MM.1S (cell line): ENCODE measurements at regions not wholly inside any gene's neighbourhood (a gene's known extent, or its start where the extent isn't known, plus 50 kb on each side); places are given as distances from the start of the nearest gene placed in this dataset.

Experiments
- DNase-seq: peaks from one replicate; pipeline ENCODE4 v3.0.0-alpha.2; 2015
- H2AFZ ChIP-seq: fragments of 300-600 bp; sonication (generic); 2 replicates; pipeline ENCODE4 v1.6.0; 2016; ENCODE audit warnings: antibody characterized with exemption, low read length
- H3F3A ChIP-seq: fragments of 300-600 bp; sonication (generic); 2 replicates; pipeline ENCODE4 v1.6.1; 2016; ENCODE audit warnings: mild to moderate bottlenecking, antibody characterized with exemption, low read length, moderate library complexity, mixed read lengths; ENCODE audit not compliant: insufficient read depth
- H3K27ac ChIP-seq: fragments of 300-600 bp; sonication (generic); 2 replicates; pipeline ENCODE4 v1.5.1; 2016; ENCODE audit warnings: mild to moderate bottlenecking, low read length
- H3K27me3 ChIP-seq: fragments of 300-600 bp; sonication (generic); replicated peaks from 2 replicates; pipeline ENCODE4 v1.6.0; 2016; ENCODE audit warnings: low read length; ENCODE audit not compliant: insufficient read depth
- H3K36me3 ChIP-seq: fragments of 300-600 bp; sonication (generic); replicated peaks from 2 replicates; pipeline ENCODE4 v1.6.1; 2016; ENCODE audit warnings: mild to moderate bottlenecking, low read length, mixed read lengths; ENCODE audit not compliant: insufficient read depth
- H3K4me1 ChIP-seq: fragments of 300-600 bp; sonication (generic); 2 replicates; pipeline ENCODE4 v1.6.1; 2016; ENCODE audit warnings: low read length, mixed read lengths
- H3K4me2 ChIP-seq: fragments of 300-600 bp; sonication (generic); 2 replicates; pipeline ENCODE4 v1.6.0; 2016; ENCODE audit warnings: low read depth, low read length
- H3K4me3 ChIP-seq: fragments of 300-600 bp; sonication (generic); 2 replicates; pipeline ENCODE4 v1.5.1; 2016; ENCODE audit warnings: low read length, mixed read lengths
- H3K79me2 ChIP-seq: fragments of 300-600 bp; sonication (generic); 2 replicates; pipeline ENCODE4 v1.6.1; 2016; ENCODE audit warnings: mixed run types, low read length, mixed read lengths
- H3K9ac ChIP-seq: fragments of 300-600 bp; sonication (generic); 2 replicates; pipeline ENCODE4 v1.6.1; 2016; ENCODE audit warnings: low read length, mixed read lengths
- H3K9me2 ChIP-seq: fragments of 300-600 bp; sonication (generic); replicated peaks from 2 replicates; pipeline ENCODE4 v1.6.1; 2016; ENCODE audit warnings: mild to moderate bottlenecking, low read length, mixed read lengths; ENCODE audit not compliant: insufficient read depth
- H3K9me3 ChIP-seq: fragments of 300-600 bp; sonication (generic); replicated peaks from 2 replicates; pipeline ENCODE4 v1.6.1; 2016; ENCODE audit warnings: mild to moderate bottlenecking, low read length, mixed read lengths; ENCODE audit not compliant: insufficient read depth
- H4K20me1 ChIP-seq: fragments of 300-600 bp; sonication (generic); 2 replicates; pipeline ENCODE4 v1.6.1; 2016; ENCODE audit warnings: mild to moderate bottlenecking, low read length, moderate library complexity, mixed read lengths; ENCODE audit not compliant: insufficient read depth
- EZH2 ChIP-seq: fragments of 300-600 bp; sonication (generic); optimal IDR thresholded peaks from 2 replicates; pipeline ENCODE3; 2017; ENCODE audit warnings: low read depth, mild to moderate bottlenecking, antibody characterized with exemption, low read length, mixed read lengths
- EZH2phosphoT487 ChIP-seq: fragments of 300-600 bp; sonication (generic); IDR thresholded peaks from 2 replicates; pipeline ENCODE4 v1.6.1; 2018; ENCODE audit warnings: antibody characterized with exemption, low read length
- TF ChIP-seq, protein P1 (sequence below): fragments of 300-600 bp; sonication (generic); IDR thresholded peaks from 2 replicates; pipeline ENCODE4 v1.5.1; 2016; ENCODE audit warnings: antibody characterized with exemption, low read length, mixed read lengths

DNA sequence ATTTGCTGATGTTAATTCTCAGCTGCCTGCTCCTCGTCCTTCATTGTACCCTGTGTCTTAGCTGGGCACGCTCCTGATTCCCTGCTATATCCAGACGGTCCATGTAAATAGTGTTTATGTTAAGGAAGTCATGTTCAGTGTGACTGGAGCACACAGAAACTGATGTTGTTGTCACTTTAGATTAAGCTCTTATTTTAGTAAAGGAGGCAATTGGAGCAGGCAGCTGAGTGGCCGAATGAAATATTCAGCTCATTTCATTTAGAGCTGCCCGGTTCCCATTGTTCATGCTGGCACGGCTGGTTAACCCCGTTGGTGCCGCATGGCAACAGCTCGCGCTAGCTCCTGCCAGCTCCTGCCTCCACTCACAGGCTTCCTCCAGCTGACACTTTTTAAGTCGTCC lies 446.8 kb upstream of the SOX5 start:
- Histone ChIP-seq H3K4me2 (no peak overlapping the region), H3K27me3 (no peaks in the 10 kb centered on the region), H3K36me3 (no peaks in the 10 kb centered on the region), H3K9ac (no peak overlapping the region), H3F3A (no peaks in the 10 kb centered on the region), H3K9me3 (no peaks in the 10 kb centered on the region), H3K4me1 (no peaks in the 10 kb centered on the region), H4K20me1 (no peaks in the 10 kb centered on the region), H3K27ac (no peak overlapping the region), H3K9me2 (no peaks in the 10 kb centered on the region), H3K4me3 (no peak overlapping the region), H3K79me2 (no peaks in the 10 kb centered on the region), H2AFZ (no peak overlapping the region)
- TF ChIP-seq, protein P1, sequence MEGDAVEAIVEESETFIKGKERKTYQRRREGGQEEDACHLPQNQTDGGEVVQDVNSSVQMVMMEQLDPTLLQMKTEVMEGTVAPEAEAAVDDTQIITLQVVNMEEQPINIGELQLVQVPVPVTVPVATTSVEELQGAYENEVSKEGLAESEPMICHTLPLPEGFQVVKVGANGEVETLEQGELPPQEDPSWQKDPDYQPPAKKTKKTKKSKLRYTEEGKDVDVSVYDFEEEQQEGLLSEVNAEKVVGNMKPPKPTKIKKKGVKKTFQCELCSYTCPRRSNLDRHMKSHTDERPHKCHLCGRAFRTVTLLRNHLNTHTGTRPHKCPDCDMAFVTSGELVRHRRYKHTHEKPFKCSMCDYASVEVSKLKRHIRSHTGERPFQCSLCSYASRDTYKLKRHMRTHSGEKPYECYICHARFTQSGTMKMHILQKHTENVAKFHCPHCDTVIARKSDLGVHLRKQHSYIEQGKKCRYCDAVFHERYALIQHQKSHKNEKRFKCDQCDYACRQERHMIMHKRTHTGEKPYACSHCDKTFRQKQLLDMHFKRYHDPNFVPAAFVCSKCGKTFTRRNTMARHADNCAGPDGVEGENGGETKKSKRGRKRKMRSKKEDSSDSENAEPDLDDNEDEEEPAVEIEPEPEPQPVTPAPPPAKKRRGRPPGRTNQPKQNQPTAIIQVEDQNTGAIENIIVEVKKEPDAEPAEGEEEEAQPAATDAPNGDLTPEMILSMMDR, result no peak
- TF ChIP-seq EZH2phosphoT487, result no peak
- no peak for DNase-seq

DNA sequence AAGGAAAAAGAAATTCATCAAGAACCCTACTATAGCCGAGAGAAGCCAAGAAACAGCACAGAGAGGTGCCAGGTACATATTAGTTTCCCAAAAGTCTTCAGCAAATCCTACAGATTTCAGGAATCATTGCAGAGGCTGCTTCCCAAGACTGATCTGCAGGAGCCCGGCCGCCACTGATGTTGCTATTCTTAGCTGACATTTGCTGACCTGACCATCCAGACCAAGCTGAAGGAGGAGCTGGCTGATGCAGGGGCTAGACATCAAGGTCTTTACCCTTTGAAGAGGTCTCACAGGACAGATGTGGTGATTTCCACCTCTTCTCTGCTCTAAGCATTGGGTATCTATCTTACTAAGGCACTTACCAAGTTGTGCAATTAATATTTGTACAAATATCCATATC lies 444.8 kb upstream of the SOX5 start:
- H3F3A ChIP-seq, result no peaks in the 10 kb centered on the region
- H3K27ac ChIP-seq, result no peak overlapping the region
- no peaks in the 10 kb centered on the region for H3K4me1 ChIP-seq
- no peaks in the 10 kb centered on the region for H3K9me2 ChIP-seq
- H3K4me2 ChIP-seq, result no peak overlapping the region
- H3K9ac ChIP-seq, result no peak overlapping the region
- H3K4me3 ChIP-seq, result no peak overlapping the region
- TF ChIP-seq EZH2, result no peak
- no peak for TF ChIP-seq EZH2phosphoT487
- TF ChIP-seq, protein P1, result no peak
- no peaks in the 10 kb centered on the region for H3K36me3 ChIP-seq
- H3K79me2 ChIP-seq, result no peaks in the 10 kb centered on the region
- H3K9me3 ChIP-seq, result no peaks in the 10 kb centered on the region
- H3K27me3 ChIP-seq, result no peaks in the 10 kb centered on the region
- no peak overlapping the region for H2AFZ ChIP-seq
- no peak for DNase-seq
- no peaks in the 10 kb centered on the region for H4K20me1 ChIP-seq

DNA sequence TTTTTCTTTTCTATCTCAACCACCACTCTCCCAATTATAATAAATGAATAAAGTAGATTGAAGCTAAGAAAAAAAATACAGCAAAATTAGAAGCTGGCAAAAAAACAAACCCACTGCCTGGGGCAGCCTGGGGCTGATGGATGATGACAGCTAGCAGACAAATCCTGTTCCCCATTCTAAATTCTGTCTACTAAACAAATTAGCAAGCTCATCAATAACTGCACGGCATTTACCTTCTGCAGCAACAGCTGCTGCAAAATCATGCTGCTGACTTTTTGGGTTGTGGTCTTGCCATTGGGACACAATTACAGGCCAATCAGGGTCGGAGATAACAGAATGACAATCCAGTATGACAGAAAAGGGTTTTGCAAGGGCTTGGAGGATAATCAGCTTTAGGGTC lies 443.6 kb upstream of the SOX5 start:
- H3K4me3 ChIP-seq, result no peak overlapping the region

More for the DNA sequence above, 443.6 kb upstream of the SOX5 start:
- Histone ChIP-seq H2AFZ (no peak overlapping the region), H3K27ac (no peak overlapping the region), H3K36me3 (no peaks in the 10 kb centered on the region), H3F3A (no peaks in the 10 kb centered on the region), H4K20me1 (no peaks in the 10 kb centered on the region), H3K9ac (no peak overlapping the region), H3K9me3 (no peaks in the 10 kb centered on the region), H3K4me2 (no peak overlapping the region), H3K4me1 (no peaks in the 10 kb centered on the region), H3K79me2 (no peaks in the 10 kb centered on the region), H3K9me2 (no peaks in the 10 kb centered on the region), H3K27me3 (no peaks in the 10 kb centered on the region)
- TF ChIP-seq EZH2 (no peak), EZH2phosphoT487 (no peak)
- TF ChIP-seq, protein P1, result no peak
- no peak for DNase-seq
